NB4 (cell line): ENCODE measurements at regions not wholly inside any gene's neighbourhood (a gene's known extent, or its start where the extent isn't known, plus 50 kb on each side); places are given as distances from the start of the nearest gene placed in this dataset.

Experiments used
- DNase-seq: peaks from one replicate; pipeline ENCODE4 v3.0.0; 2010; ENCODE audit warnings: low read depth
- H3K4me3 ChIP-seq: one replicate; pipeline ENCODE4 v1.5.1; 2011; ENCODE audit warnings: mild to moderate bottlenecking, low read depth, low read length, moderate library complexity
- MYC ChIP-seq: IDR thresholded peaks from 2 replicates; pipeline ENCODE4 v1.6.1; 2011; ENCODE audit warnings: low read depth, low read length
- POLR2A ChIP-seq: IDR thresholded peaks from 2 replicates; pipeline ENCODE4 v1.6.1; 2011; ENCODE audit warnings: mild to moderate bottlenecking; ENCODE audit not compliant: insufficient read length; ENCODE audit errors: extremely low read depth
- TF ChIP-seq, protein P1 (sequence below): IDR thresholded peaks from 2 replicates; pipeline ENCODE4 v1.6.1; 2011; ENCODE audit warnings: low read depth, low read length
- TF ChIP-seq, protein P2 (sequence below): IDR thresholded peaks from one replicate; pipeline ENCODE4 v1.5.1; 2012; ENCODE audit warnings: low read depth, low read length

DNA sequence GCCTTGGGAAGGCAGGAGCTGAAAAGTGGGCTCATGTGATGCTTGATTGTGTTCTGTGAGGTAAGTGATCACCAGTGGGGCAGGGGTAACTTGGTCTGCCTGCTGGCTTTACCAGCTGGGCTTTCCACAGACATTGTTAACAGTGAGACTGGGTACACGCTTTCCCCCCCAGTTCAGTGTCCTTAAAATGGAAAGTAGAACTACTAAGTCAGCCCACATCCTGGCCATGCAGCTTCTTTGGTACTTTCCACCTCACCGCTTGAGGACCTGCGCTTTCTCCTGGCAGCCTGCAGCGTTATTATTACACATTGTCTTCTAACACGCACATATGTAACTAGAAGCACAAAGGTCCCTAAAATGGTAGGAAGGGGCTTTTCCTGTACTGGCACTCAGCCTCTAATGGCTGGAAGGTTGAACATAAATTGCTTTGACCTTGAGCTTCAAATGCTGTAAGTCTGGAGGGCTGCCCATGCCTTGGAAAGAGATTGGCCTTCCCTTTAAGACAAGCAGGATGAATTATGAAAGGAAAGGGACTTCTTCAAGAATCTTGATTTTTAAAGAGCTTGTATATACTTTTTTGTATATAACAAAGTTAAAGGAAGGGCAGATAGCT, 216.1 kb upstream of the ROPN1 start:
- DNase-seq, result no peak

DNA sequence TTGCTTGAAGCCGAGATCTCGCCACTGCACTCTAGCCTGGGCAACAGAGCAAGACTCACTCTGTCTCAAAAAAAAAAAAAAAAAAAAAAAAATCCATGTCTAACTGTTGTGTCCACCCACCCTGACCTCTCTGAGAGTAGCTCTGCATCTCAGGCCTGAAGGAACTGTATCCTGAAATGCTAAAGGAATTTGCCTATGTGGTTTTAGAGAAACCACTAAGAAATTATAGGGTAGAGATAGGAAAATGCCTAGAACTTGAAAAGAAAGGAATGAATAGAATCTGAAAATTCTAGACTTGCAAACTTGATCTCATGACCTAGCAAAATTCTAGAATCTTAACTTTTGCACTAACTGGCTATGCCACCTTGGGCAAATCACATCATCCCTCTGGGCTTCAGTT, 217.5 kb upstream of the ROPN1 start:
- TF ChIP-seq POLR2A, result no peak
- TF ChIP-seq, protein P1, sequence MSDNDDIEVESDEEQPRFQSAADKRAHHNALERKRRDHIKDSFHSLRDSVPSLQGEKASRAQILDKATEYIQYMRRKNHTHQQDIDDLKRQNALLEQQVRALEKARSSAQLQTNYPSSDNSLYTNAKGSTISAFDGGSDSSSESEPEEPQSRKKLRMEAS, result no peak
- no peak for TF ChIP-seq MYC
- TF ChIP-seq, protein P2, sequence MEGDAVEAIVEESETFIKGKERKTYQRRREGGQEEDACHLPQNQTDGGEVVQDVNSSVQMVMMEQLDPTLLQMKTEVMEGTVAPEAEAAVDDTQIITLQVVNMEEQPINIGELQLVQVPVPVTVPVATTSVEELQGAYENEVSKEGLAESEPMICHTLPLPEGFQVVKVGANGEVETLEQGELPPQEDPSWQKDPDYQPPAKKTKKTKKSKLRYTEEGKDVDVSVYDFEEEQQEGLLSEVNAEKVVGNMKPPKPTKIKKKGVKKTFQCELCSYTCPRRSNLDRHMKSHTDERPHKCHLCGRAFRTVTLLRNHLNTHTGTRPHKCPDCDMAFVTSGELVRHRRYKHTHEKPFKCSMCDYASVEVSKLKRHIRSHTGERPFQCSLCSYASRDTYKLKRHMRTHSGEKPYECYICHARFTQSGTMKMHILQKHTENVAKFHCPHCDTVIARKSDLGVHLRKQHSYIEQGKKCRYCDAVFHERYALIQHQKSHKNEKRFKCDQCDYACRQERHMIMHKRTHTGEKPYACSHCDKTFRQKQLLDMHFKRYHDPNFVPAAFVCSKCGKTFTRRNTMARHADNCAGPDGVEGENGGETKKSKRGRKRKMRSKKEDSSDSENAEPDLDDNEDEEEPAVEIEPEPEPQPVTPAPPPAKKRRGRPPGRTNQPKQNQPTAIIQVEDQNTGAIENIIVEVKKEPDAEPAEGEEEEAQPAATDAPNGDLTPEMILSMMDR, result no peak
- no peak for DNase-seq
- H3K4me3 ChIP-seq, result no peak overlapping the region

More for the DNA sequence above, 216.1 kb upstream of the ROPN1 start:
- no peak overlapping the region for H3K4me3 ChIP-seq
- TF ChIP-seq, protein P1, result no peak
- no peak for TF ChIP-seq MYC
- TF ChIP-seq POLR2A, result no peak
- TF ChIP-seq, protein P2, result no peak

DNA sequence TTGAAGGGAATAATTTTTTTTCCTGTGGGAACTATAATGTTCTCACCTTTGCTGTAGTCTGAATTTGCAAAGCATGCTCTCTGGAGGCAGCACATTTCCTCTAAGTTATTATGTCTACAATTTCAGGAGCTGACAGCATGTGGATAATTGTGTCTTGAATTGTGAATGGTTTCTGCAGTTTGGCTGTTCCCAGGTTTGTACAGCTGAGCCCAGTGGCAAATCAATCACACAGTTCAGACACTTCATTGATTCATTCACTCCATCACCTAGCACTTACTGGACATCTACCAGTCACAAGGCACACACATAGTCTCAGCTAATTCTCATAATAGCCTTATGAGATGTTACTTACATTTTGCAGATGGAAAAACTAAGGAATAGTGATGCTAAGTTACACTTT, 219.0 kb upstream of the ROPN1 start:
- TF ChIP-seq MYC (no peak), POLR2A (no peak)
- TF ChIP-seq, protein P2, result no peak
- TF ChIP-seq, protein P1, result no peak
- no peak for DNase-seq

DNA sequence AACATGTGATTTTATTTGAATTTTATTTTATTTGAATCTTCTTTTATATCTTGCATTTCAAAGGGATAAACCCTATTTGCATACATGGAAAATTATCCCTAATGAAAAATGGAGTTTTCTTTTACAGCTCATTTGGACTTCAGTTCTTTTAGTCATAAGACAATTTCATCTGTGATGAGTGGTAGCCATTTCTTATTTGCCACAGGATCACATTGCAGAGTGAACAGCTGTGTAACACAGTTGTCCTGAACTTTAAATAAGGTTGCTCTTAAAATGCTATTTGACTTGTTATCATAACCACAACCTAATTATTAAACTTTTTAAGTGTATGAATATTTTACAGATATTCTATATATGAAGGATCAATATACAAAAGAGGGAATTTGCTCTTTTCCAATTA, 221.7 kb upstream of the ROPN1 start:
- no peak overlapping the region for H3K4me3 ChIP-seq
- TF ChIP-seq POLR2A (no peak), MYC (no peak)
- TF ChIP-seq, protein P2, result no peak
- TF ChIP-seq, protein P1, result no peak
- DNase-seq, result no peak

More for the DNA sequence above, 219.0 kb upstream of the ROPN1 start:
- no peak overlapping the region for H3K4me3 ChIP-seq

DNA sequence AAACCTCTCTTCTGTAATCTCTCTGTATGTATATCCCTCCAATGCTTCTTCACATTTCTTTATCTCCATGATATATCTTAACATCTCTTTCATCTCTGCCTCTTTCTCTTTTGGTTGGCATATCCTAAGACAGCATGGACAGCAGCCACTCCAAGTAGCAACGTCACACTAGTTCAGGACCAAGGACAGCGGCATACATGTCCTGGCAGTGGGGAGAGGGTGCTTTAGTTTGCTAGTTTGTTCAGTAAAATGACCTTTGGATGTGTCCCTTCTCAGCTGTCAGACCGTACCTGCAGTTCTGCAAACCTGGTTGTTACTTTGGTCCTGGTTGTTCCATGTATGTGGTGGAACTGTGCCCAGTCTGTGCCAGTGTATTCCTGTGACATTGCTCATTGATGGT, 225.6 kb upstream of the ROPN1 start:
- no peak overlapping the region for H3K4me3 ChIP-seq
- TF ChIP-seq, protein P1, result peak; percentile 40; the same call in 1 of the 2 replicates
- TF ChIP-seq, protein P2, result no peak
- TF ChIP-seq MYC (no peak), POLR2A (no peak)
- peak; percentile 63 for DNase-seq

DNA sequence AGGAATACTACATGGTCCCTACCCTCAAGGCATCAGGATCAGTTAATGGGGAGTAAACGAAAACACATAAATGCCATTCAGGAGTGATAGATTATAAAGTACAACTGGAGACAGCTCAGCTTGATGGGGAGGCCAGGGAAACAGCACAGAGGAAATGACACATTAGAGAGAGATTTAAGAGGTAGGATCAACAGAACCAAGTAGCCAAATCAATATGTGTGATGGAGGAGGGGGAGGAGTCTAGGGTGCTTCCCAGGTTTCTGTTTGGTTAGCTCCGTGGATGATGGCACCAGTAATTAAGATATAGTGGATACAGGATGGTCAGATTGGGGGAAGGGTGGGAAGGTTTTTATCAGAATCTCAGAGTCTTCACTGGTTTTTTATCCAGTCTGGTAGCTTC, 229.5 kb upstream of the ROPN1 start:
- no peak for DNase-seq
- TF ChIP-seq MYC, result no peak
- no peak for TF ChIP-seq POLR2A
- TF ChIP-seq, protein P1, result no peak
- TF ChIP-seq, protein P2, result no peak
- no peak overlapping the region for H3K4me3 ChIP-seq
